PC-3 (cell line): ENCODE measurements at regions not wholly inside any gene's neighbourhood (a gene's known extent, or its start where the extent isn't known, plus 50 kb on each side); places are given as distances from the start of the nearest gene placed in this dataset.

ENCODE experiments used
- EZH2 ChIP-seq: fragments of 300-600 bp; sonication (generic); IDR thresholded peaks from one replicate; pipeline ENCODE4 v1.6.1; 2017; ENCODE audit warnings: antibody characterized with exemption, mild to moderate bottlenecking, low read length; ENCODE audit not compliant: unreplicated experiment
- EZH2phosphoT487 ChIP-seq: fragments of 300-600 bp; sonication (generic); IDR thresholded peaks from 2 replicates; pipeline ENCODE4 v1.6.1; 2018; ENCODE audit warnings: mild to moderate bottlenecking, antibody characterized with exemption, low read length, borderline replicate concordance
- TF ChIP-seq, protein P1 (sequence below): fragments of 300-600 bp; sonication (generic); conservative IDR thresholded peaks from 2 replicates; pipeline ENCODE4 v1.5.1; 2017; ENCODE audit warnings: antibody characterized with exemption, low read depth, mild to moderate bottlenecking, low read length

GRCh38 chr2:16137080-16137755 is 196.9 kb downstream of the MYCN start:
- TF ChIP-seq, protein P1, sequence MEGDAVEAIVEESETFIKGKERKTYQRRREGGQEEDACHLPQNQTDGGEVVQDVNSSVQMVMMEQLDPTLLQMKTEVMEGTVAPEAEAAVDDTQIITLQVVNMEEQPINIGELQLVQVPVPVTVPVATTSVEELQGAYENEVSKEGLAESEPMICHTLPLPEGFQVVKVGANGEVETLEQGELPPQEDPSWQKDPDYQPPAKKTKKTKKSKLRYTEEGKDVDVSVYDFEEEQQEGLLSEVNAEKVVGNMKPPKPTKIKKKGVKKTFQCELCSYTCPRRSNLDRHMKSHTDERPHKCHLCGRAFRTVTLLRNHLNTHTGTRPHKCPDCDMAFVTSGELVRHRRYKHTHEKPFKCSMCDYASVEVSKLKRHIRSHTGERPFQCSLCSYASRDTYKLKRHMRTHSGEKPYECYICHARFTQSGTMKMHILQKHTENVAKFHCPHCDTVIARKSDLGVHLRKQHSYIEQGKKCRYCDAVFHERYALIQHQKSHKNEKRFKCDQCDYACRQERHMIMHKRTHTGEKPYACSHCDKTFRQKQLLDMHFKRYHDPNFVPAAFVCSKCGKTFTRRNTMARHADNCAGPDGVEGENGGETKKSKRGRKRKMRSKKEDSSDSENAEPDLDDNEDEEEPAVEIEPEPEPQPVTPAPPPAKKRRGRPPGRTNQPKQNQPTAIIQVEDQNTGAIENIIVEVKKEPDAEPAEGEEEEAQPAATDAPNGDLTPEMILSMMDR: no peak
- TF ChIP-seq EZH2 (no peak), EZH2phosphoT487 (no peak)
